ENCODE measurements at regions not wholly inside any gene's neighbourhood (a gene's known extent, or its start where the extent isn't known, plus 50 kb on each side); places are given as distances from the start of the nearest gene placed in this dataset.
"Not testable (repeated sequence)": the region's sequence is repeated elsewhere in the genome, so short reads cannot be mapped to it uniquely, and the experiment has no call there.

DNA sequence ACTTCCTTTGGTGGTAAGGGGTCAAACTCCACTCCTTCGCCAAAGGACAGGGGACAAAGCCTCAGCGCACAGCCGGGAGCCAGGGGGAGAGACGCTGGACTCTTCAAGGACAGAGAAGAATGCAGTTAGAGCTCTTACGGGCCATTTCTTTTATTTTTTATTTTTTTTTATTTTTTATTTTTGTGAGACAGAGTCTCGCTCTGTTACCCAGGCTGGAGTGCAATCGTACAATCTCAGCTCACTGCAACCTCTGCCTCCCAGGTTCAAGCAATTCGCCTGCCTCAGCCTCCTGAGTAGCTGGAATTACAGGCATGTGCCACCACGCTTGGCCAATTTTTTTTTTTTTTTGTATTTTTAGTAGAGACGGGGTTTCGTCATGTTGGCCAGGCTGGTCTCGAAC lies 93.2 kb upstream of the RPH3AL start, which contains the start of gene RFLNB:
Gene RFLNB (minus strand): TSS at position 101 of the 400 bp plus-strand sequence.
- WGBS, 2 donors: 89 to 93% methylated on average over 12 of the region's 12 CpGs
- H3K36me3 ChIP-seq: peaks cover 0 to 27% (median 0%) of the 10 kb centered on the region in 3 donors
- H3K4me1 ChIP-seq; H3K9me3 ChIP-seq; DNase-seq; H3K27ac ChIP-seq; H3K4me3 ChIP-seq; H3K27me3 ChIP-seq; intact Hi-C loops (cut with DNase I): not testable (repeated sequence)

DNA sequence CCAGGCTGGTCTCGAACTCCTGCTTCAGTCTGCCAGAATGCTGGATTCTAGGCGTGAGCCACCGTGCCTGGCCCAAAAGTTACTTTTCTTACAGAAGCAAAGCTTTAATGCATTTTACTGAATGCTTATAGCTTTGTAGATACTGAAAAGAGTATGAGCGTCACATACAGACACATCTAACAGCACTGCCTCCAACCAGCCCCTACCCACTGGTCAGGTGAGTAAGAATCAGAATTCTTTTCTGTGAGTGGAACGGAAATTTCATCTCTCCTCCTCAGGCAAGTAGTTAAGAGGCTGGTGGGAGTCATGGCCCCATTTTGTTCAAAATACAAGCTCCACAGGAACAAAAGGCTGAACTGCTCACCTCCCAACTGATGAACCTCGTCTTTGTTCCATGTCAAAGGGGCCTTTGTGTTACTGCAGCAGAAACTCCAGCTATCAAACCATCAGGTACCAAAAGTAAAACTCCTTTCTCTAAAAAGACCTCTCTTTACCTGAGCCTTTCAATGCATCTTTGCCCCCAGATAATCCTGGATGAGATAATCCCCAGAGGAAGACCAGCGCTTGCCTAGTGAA lies 92.4 kb upstream of the RPH3AL start:
- Histone ChIP-seq H3K9me3 (no peaks in the 10 kb centered on the region), H3K36me3 (peaks cover 0 to 27% (median 0%) of the 10 kb centered on the region in 3 donors), H3K27me3 (no peaks in the 10 kb centered on the region), H3K27ac (no peak overlapping the region), H3K4me3 (no peak overlapping the region), H3K4me1 (no peaks in the 10 kb centered on the region)
- intact Hi-C loops (cut with DNase I): no loop called here
- no peak for DNase-seq
- TF ChIP-seq POLR2A (IDR thresholded peaks at IDR 0.05): no peak
- TF ChIP-seq, protein P1, sequence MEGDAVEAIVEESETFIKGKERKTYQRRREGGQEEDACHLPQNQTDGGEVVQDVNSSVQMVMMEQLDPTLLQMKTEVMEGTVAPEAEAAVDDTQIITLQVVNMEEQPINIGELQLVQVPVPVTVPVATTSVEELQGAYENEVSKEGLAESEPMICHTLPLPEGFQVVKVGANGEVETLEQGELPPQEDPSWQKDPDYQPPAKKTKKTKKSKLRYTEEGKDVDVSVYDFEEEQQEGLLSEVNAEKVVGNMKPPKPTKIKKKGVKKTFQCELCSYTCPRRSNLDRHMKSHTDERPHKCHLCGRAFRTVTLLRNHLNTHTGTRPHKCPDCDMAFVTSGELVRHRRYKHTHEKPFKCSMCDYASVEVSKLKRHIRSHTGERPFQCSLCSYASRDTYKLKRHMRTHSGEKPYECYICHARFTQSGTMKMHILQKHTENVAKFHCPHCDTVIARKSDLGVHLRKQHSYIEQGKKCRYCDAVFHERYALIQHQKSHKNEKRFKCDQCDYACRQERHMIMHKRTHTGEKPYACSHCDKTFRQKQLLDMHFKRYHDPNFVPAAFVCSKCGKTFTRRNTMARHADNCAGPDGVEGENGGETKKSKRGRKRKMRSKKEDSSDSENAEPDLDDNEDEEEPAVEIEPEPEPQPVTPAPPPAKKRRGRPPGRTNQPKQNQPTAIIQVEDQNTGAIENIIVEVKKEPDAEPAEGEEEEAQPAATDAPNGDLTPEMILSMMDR (IDR thresholded peaks at IDR 0.05): no peak
- 95 to 97% methylated on average over 4 to 7 of the region's 7 CpGs for WGBS, 2 donors

DNA sequence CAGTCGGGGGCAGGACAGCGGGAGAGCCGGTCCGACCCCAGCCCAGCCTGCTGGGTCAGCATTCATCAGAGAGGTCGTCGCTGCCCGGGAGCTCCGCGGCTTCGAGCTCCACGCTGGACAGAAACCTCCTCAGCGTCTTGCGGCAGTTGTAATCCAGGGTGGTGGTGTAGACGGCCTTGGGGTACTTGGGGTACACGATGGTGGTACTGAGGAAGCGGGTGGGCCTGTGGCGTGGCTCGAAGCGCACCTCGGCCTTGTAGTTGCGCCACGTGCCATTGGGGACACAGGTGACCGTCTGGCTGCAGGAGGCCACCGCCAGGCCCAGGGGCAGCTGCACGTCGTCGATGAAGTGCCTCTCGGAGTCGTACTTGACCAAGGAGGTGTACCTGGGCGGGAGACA lies 90.5 kb upstream of the RPH3AL start:
- Histone ChIP-seq H3K9me3 (no peaks in the 10 kb centered on the region), H3K27ac (no peak overlapping the region), H3K4me1 (no peaks in the 10 kb centered on the region), H3K27me3 (no peaks in the 10 kb centered on the region), H3K4me3 (no peak overlapping the region), H3K36me3 (peaks cover 0 to 27% (median 0%) of the 10 kb centered on the region in 3 donors)
- WGBS, 2 donors: 88 to 93% methylated on average over 4 to 9 of the region's 30 CpGs
- no peak for DNase-seq
- intact Hi-C loops (cut with DNase I): no loop called here
- TF ChIP-seq POLR2A (IDR thresholded peaks at IDR 0.05): no peak
- TF ChIP-seq, protein P1 (IDR thresholded peaks at IDR 0.05): no peak

DNA sequence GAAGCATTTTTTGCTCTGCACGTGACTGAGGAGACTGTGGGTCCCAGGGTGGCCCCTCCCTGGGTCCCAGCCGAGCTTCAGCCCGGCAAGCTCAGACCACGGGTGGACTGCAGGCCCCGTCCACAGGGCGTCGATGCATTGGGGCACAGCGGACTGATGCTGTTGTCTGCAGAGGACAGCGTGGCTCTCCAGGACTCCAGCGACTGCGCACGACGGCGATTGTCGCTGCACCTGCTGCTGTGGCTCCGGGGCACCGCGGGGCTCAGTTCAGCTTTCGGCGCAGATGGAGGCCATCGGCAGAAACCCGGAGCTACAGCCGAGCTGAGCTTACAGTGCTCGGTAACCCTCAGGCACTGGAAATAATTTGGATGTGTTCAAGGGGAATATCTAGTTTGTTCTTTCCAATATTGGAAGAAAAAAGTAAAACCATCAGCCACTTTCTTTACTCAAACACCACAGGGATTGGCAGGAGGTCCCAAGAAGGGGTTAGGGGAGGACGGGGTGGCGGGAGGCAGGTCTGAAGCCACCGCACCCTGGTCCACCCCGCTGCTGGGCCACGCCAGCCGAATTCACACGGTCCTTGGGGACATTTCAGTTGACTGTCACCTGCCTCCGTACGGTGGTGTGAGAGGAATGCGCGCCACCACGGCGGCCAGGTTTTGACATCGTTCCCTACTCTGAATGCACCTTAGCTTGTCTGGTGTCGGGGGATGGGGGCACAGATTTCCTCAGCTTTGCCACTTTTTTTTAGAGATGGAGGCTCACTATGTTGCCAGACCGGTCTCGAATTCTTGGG lies 88.7 kb upstream of the RPH3AL start:
- DNase-seq: no peak
- H3K9me3 ChIP-seq: no peaks in the 10 kb centered on the region
- H3K27me3 ChIP-seq: no peaks in the 10 kb centered on the region
- TF ChIP-seq, protein P1 (IDR thresholded peaks at IDR 0.05): no peak
- TF ChIP-seq POLR2A (IDR thresholded peaks at IDR 0.05): no peak
- no peak overlapping the region for H3K4me3 ChIP-seq
- no peak overlapping the region for H3K27ac ChIP-seq
- H3K4me1 ChIP-seq: no peaks in the 10 kb centered on the region
- WGBS, 2 donors: 85 to 92% methylated on average over 9 to 29 of the region's 41 CpGs
- peaks cover 0 to 27% (median 0%) of the 10 kb centered on the region in 3 donors for H3K36me3 ChIP-seq
- intact Hi-C loops (cut with DNase I): no loop called here

DNA sequence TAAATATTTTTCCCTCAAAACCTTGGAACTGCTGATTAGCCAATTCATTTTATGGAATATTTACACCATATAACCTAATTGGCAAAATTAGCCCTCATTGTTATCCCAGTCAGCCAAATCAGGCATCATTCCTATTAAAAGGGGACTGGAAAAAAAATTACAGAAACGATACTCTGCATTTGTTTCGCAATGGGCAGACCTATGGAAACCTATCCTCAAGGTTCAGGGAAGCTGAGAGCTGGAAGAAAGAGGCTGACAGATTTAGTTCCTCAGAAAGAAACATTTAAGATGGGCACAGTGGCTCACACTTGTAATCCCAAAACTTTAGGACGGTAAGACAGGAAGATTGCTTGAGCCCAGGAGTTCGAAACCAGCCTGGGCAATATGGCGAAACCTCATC lies 85.6 kb upstream of the RPH3AL start:
- intact Hi-C loops (cut with DNase I): no loop called here
- 80 to 82% methylated on average over 5 of the region's 5 CpGs for WGBS, 2 donors
- TF ChIP-seq, protein P1 (IDR thresholded peaks at IDR 0.05): no peak
- no peak for TF ChIP-seq POLR2A (IDR thresholded peaks at IDR 0.05)

More for the DNA sequence above, 85.6 kb upstream of the RPH3AL start:
- H3K4me1 ChIP-seq: no peaks in the 10 kb centered on the region
- peaks cover 0 to 4% (median 3%) of the 10 kb centered on the region in 3 donors for H3K9me3 ChIP-seq
- no peak overlapping the region for H3K4me3 ChIP-seq
- H3K27me3 ChIP-seq: no peaks in the 10 kb centered on the region
- H3K36me3 ChIP-seq: peaks cover 0 to 17% (median 0%) of the 10 kb centered on the region in 3 donors
- H3K27ac ChIP-seq: no peak overlapping the region
- no peak for DNase-seq
